H1 (cell line): ENCODE measurements at regions not wholly inside any gene's neighbourhood (a gene's known extent, or its start where the extent isn't known, plus 50 kb on each side); places are given as distances from the start of the nearest gene placed in this dataset.

Source experiments
- CTCF ChIA-PET: fragments of 300-600 bp; sonication (Branson Sonifier 250); formaldehyde crosslinking; loops from one replicate; lab custom pipeline; 2021; ENCODE audit not compliant: partially characterized antibody; lab: Charles Lee
- POLR2A ChIA-PET: fragments of 300-600 bp; sonication (Branson Sonifier 250); formaldehyde crosslinking; loops from one replicate; lab custom pipeline; 2021; ENCODE audit warnings: inconsistent platforms; ENCODE audit not compliant: partially characterized antibody; lab: Charles Lee
- DNase-seq, 2 experiments: peaks; one replicate each; pipeline versions ENCODE4 v3.0.0 to v3.0.0-alpha.2; 2010 to 2022; ENCODE audit warnings: low spot score in 2 of 2, low read depth in 1 of 2, mixed read lengths in 1 of 2
- FAIRE-seq: peaks from 2 replicates; lab custom pipeline; 2011; peaks lifted over from hg19 to GRCh38; lab: Jason Lieb, UNC
- H2AFZ ChIP-seq: 2 replicates; pipeline ENCODE4 v1.8.1; 2012; ENCODE audit warnings: low read length, inconsistent platforms
- H2AK5ac ChIP-seq: 2 replicates; pipeline ENCODE4 v1.6.1; 2013; ENCODE audit warnings: low read depth, low read length
- H2BK120ac ChIP-seq: replicated peaks from 2 replicates; pipeline ENCODE3; 2013; ENCODE audit warnings: low read depth, low read length, inconsistent platforms
- H2BK12ac ChIP-seq: 2 replicates; pipeline ENCODE4 v1.6.1; 2013; ENCODE audit warnings: low read depth, low read length
- H2BK15ac ChIP-seq: 2 replicates; pipeline ENCODE4 v1.6.1; 2013; ENCODE audit warnings: low read length
- H2BK20ac ChIP-seq: 2 replicates; pipeline ENCODE4 v1.6.1; 2013; ENCODE audit warnings: low read length
- H2BK5ac ChIP-seq: 2 replicates; pipeline ENCODE4 v1.6.1; 2013; ENCODE audit warnings: low read depth, low read length
- H3K14ac ChIP-seq: 2 replicates; pipeline ENCODE4 v1.6.1; 2013; ENCODE audit warnings: inconsistent platforms; ENCODE audit not compliant: insufficient read length
- H3K18ac ChIP-seq: 2 replicates; pipeline ENCODE4 v1.6.1; 2013; ENCODE audit warnings: low read length; ENCODE audit errors: extremely low read depth
- H3K23ac ChIP-seq: 2 replicates; pipeline ENCODE4 v1.6.1; 2013; ENCODE audit warnings: inconsistent platforms; ENCODE audit not compliant: insufficient read length
- H3K23me2 ChIP-seq: 2 replicates; pipeline ENCODE4 v1.6.1; 2013; ENCODE audit warnings: low read depth, low read length
- H3K27ac ChIP-seq: 2 replicates; pipeline ENCODE4 v1.6.1; 2011; ENCODE audit warnings: low read depth, low read length, inconsistent platforms
- H3K27me3 ChIP-seq, 4 experiments: replicated peaks in 1 of 4; 1 replicate in 1 of 4; 2 replicates in 3 of 4; pipeline versions ENCODE4 v1.6.1 to v1.8.1; 2011 to 2013; ENCODE audit warnings: low read length in 3 of 4, mild to moderate bottlenecking in 3 of 4, inconsistent platforms in 2 of 4, mixed read lengths in 2 of 4, moderate library complexity in 1 of 4; ENCODE audit not compliant: control insufficient read depth in 3 of 4, insufficient read depth in 3 of 4; ENCODE audit errors: extremely low read depth in 1 of 4
- H3K36me3 ChIP-seq, 4 experiments: 2 replicates each; pipeline versions ENCODE4 v1.6.1 to v1.8.1; 2011 to 2013; ENCODE audit warnings: mild to moderate bottlenecking in 4 of 4, low read length in 3 of 4, moderate library complexity in 2 of 4, control low read depth in 1 of 4, inconsistent platforms in 1 of 4; ENCODE audit not compliant: insufficient read depth in 4 of 4, control insufficient read depth in 2 of 4
- H3K4ac ChIP-seq: replicated peaks from 2 replicates; pipeline ENCODE3; 2013; ENCODE audit warnings: low read length, low read depth, mixed read lengths, inconsistent platforms; ENCODE audit not compliant: insufficient read length
- H3K4me1 ChIP-seq, 4 experiments: replicated peaks in 1 of 4; 1 replicate in 1 of 4; 2 replicates in 3 of 4; pipeline versions ENCODE4 v1.6.1 to v1.8.1; 2011 to 2013; ENCODE audit warnings: low read length in 3 of 4, inconsistent platforms in 2 of 4, mixed read lengths in 1 of 4; ENCODE audit not compliant: insufficient read depth in 4 of 4, control insufficient read depth in 3 of 4
- H3K4me2 ChIP-seq, 2 experiments: 2 replicates each; pipeline versions ENCODE4 v1.6.1 to v1.8.1; 2011 to 2013; ENCODE audit warnings: low read depth in 2 of 2, low read length in 2 of 2, control low read depth in 1 of 2, inconsistent platforms in 1 of 2, mild to moderate bottlenecking in 1 of 2; ENCODE audit not compliant: insufficient read depth in 1 of 2
- H3K4me3 ChIP-seq, 4 experiments: fragments of 200-600, 300-600 bp in 1 of 4; sonication (generic), shearing (Covaris generic), sonication (Bioruptor Twin) in 1 of 4; 2 replicates each; pipeline versions ENCODE4 v1.5.1 to v1.8.1; 2011 to 2016; ENCODE audit warnings: low read length in 4 of 4, low read depth in 3 of 4, control low read depth in 2 of 4, inconsistent platforms in 2 of 4, mild to moderate bottlenecking in 2 of 4, mixed read lengths in 1 of 4, moderate library complexity in 1 of 4; ENCODE audit not compliant: insufficient read depth in 2 of 4; ENCODE audit errors: extremely low read depth in 1 of 4
- H3K56ac ChIP-seq: replicated peaks from 2 replicates; pipeline ENCODE3; 2013; ENCODE audit warnings: low read depth, mild to moderate bottlenecking, mixed read lengths, low read length, inconsistent platforms; ENCODE audit not compliant: insufficient read length
- H3K79me1 ChIP-seq: 2 replicates; pipeline ENCODE4 v1.6.1; 2013; ENCODE audit warnings: low read depth, low read length, control low read depth
- H3K79me2 ChIP-seq, 2 experiments: 2 replicates each; pipeline versions ENCODE4 v1.6.1 to v1.8.1; 2012 to 2013; ENCODE audit warnings: low read length in 2 of 2, mild to moderate bottlenecking in 2 of 2, inconsistent platforms in 1 of 2; ENCODE audit not compliant: insufficient read depth in 2 of 2, control insufficient read depth in 1 of 2
- H3K9ac ChIP-seq, 4 experiments: replicated peaks in 1 of 4; 1 replicate in 1 of 4; 2 replicates in 3 of 4; pipeline versions ENCODE4 v1.6.1 to v1.8.1; 2011 to 2013; ENCODE audit warnings: low read depth in 3 of 4, low read length in 3 of 4, control low read depth in 2 of 4, mild to moderate bottlenecking in 2 of 4, moderate library complexity in 2 of 4, inconsistent platforms in 1 of 4; ENCODE audit errors: extremely low read depth in 1 of 4
- H3K9me3 ChIP-seq, 2 experiments: 2 replicates each; pipeline versions ENCODE4 v1.6.1 to v1.8.1; 2012 to 2013; ENCODE audit warnings: mild to moderate bottlenecking in 2 of 2, moderate library complexity in 2 of 2, control low read depth in 1 of 2, inconsistent platforms in 1 of 2, low read depth in 1 of 2, low read length in 1 of 2, mixed read lengths in 1 of 2; ENCODE audit not compliant: insufficient read depth in 2 of 2
- H4K20me1 ChIP-seq, 2 experiments: replicated peaks in 1 of 2; 2 replicates each; pipeline versions ENCODE3 to v1.8.1; 2011 to 2013; ENCODE audit warnings: inconsistent platforms in 2 of 2, low read length in 2 of 2, mild to moderate bottlenecking in 1 of 2; ENCODE audit not compliant: insufficient read depth in 2 of 2, control insufficient read depth in 1 of 2
- H4K5ac ChIP-seq: 2 replicates; pipeline ENCODE4 v1.6.1; 2013; ENCODE audit warnings: low read length, low read depth, mixed read lengths, inconsistent platforms; ENCODE audit not compliant: insufficient read length
- H4K8ac ChIP-seq: 2 replicates; pipeline ENCODE4 v1.8.0; 2013; ENCODE audit warnings: mild to moderate bottlenecking, moderate library complexity, low read length, inconsistent platforms; ENCODE audit not compliant: insufficient read depth; ENCODE audit errors: extremely low read depth
- H4K91ac ChIP-seq: replicated peaks from 2 replicates; pipeline ENCODE3; 2013; ENCODE audit warnings: low read length, mixed read lengths, inconsistent platforms; ENCODE audit not compliant: insufficient read length
- BACH1 ChIP-seq: IDR thresholded peaks from 2 replicates; pipeline ENCODE4 v1.6.1; 2012; ENCODE audit warnings: low read length, improper control_type of control experiment
- CBX5 ChIP-seq: fragments of 300-800, 300-1000 bp; sonication (generic); IDR thresholded peaks from 2 replicates; pipeline ENCODE4 v1.7.1; 2016; ENCODE audit warnings: antibody characterized with exemption, low read length, low read depth
- EZH2 ChIP-seq: fragments of 200-600 bp; sonication (generic); IDR thresholded peaks from 2 replicates; pipeline ENCODE4 v1.7.1; 2012; ENCODE audit warnings: low read depth, mild to moderate bottlenecking, moderate library complexity, low read length, inconsistent platforms; ENCODE audit not compliant: severe bottlenecking
- HDAC6 ChIP-seq: IDR thresholded peaks from one replicate; pipeline ENCODE4 v1.7.1; 2012; ENCODE audit warnings: low read depth, mild to moderate bottlenecking, inconsistent platforms, low read length, moderate library complexity
- RAD21 ChIP-seq, 2 experiments: IDR thresholded peaks in 1 of 2; conservative IDR thresholded peaks in 1 of 2; 2 replicates each; pipeline ENCODE4 v1.6.1; 2011; ENCODE audit warnings: low read depth in 2 of 2, low read length in 2 of 2, improper control_type of control experiment in 1 of 2, inconsistent platforms in 1 of 2, mild to moderate bottlenecking in 1 of 2, moderate library complexity in 1 of 2
- SAP30 ChIP-seq: fragments of 300-600 bp; sonication (generic); IDR thresholded peaks from 2 replicates; pipeline ENCODE4 v1.7.1; 2012; ENCODE audit warnings: low read length, moderate library complexity, mild to moderate bottlenecking, inconsistent platforms; ENCODE audit not compliant: insufficient read depth, insufficient replicate concordance
- SIX5 ChIP-seq: IDR thresholded peaks from 2 replicates; pipeline ENCODE4 v1.6.1; 2011; ENCODE audit warnings: mild to moderate bottlenecking, low read depth, low read length
- TCF12 ChIP-seq: IDR thresholded peaks from 2 replicates; pipeline ENCODE4 v1.6.1; 2011; ENCODE audit warnings: low read depth, mild to moderate bottlenecking, low read length
- USF2 ChIP-seq: IDR thresholded peaks from 2 replicates; pipeline ENCODE4 v1.6.1; 2011; ENCODE audit warnings: low read length, improper control_type of control experiment
- YY1 ChIP-seq: IDR thresholded peaks from 2 replicates; pipeline ENCODE4 v1.6.1; 2011; ENCODE audit warnings: low read depth, mild to moderate bottlenecking, low read length
- WGBS, 2 experiments: shearing (Covaris generic) in 1 of 2; methylation state at CpG; one replicate each; pipeline versions ENCODE4 v1.1.6 to v1.1.7; 2013 to 2015; ENCODE audit warnings: low lambda C conversion rate in 2 of 2, mixed read lengths in 2 of 2, inconsistent platforms in 1 of 2, low coverage in 1 of 2, missing lambda C conversion rate in 1 of 2; ENCODE audit not compliant: insufficient replicate concordance in 2 of 2, insufficient coverage in 1 of 2, insufficient read length in 1 of 2; ENCODE audit errors: extremely low coverage in 1 of 2, missing lambda C conversion rate in 1 of 2; 5-methylcytosine and 5-hydroxymethylcytosine counted together

- Histone ChIP-seq H3K27ac (peak overlapping the region; percentile 80; the same call in 1 of the 2 replicates), H2BK20ac (peak overlapping the region; percentile 3; the same call in 1 of the 2 replicates), H3K14ac (no peak overlapping the region), H4K91ac (peak overlapping the region; percentile 80), H3K18ac (peak overlapping the region; percentile 9; the same call in 1 of the 2 replicates), H3K4me2 (peak overlapping the region in 1 of 2 experiments; percentile 43; a peak in 2 of 4 replicates), H3K79me2 (no peaks in the 10 kb centered on the region), H3K56ac (peak overlapping the region; percentile 1), H2AFZ (no peak overlapping the region), H3K27me3 (no peaks in the 10 kb centered on the region), H3K4ac (peak overlapping the region; percentile 10), H2BK12ac (0 out of 2 replicates have a peak overlapping the region, but pooled peaks have one; percentile 32), H2BK5ac (peak overlapping the region; percentile 92; the same call in 1 of the 2 replicates), H3K23me2 (no peaks in the 10 kb centered on the region; the same call in 1 of the 2 replicates), H3K9me3 (no peaks in the 10 kb centered on the region; a peak in 1 of 4 replicates), H3K4me1 (peaks cover 3 to 10% (median 8%) of the 10 kb centered on the region in 4 experiments; a peak in 6 of 7 replicates), H2AK5ac (peak overlapping the region; percentile 5; the same call in 1 of the 2 replicates), H3K23ac (no peak overlapping the region), H3K36me3 (no peaks in the 10 kb centered on the region; a peak in 1 of 8 replicates), H4K8ac (no peak overlapping the region), H2BK15ac (no peak overlapping the region), H3K79me1 (no peaks in the 10 kb centered on the region), H3K4me3 (peak overlapping the region in 1 of 4 experiments; percentile 13; a peak in 1 of 8 replicates), H4K5ac (peak overlapping the region; percentile 55), H4K20me1 (no peaks in the 10 kb centered on the region), H2BK120ac (peak overlapping the region; percentile 34), H3K9ac (no peak overlapping the region)
- ChIA-PET POLR2A (interaction anchor here (2.4 kb wide), 1 partner anchor 11 kb away, joined by 8 read pairs; no protein-coding TSS in a partner anchor), CTCF (interaction anchor here (0.7 to 0.8 kb wide), 2 partner anchors 11 to 74 kb away, joined by 3 read pairs; no protein-coding TSS in a partner anchor)
- DNase-seq (no peak), FAIRE-seq (peak; percentile 19)
- 49% methylated on average over 6 of the region's 6 CpGs; no CpG with 5 or more reads in 1 of the 2 experiments for WGBS, 2 experiments
- no peak for TF ChIP-seq USF2
- TF ChIP-seq BACH1 = no peak
- no peak for TF ChIP-seq RAD21 (IDR thresholded peaks at IDR 0.05 in 1 of 2, conservative IDR thresholded peaks at IDR 0.05 in 1 of 2; ENCODE audit: low read depth in 2 of 2, low read length in 2 of 2)
- no peak for TF ChIP-seq SIX5
- TF ChIP-seq EZH2 = no peak
- no peak for TF ChIP-seq TCF12
- TF ChIP-seq HDAC6 = no peak
- no peak for TF ChIP-seq SAP30
- no peak; the same call in 1 of the 2 replicates for TF ChIP-seq YY1
- TF ChIP-seq CBX5 = no peak
Measured at GRCh38 chr4:181950372-181951127, 292.7 kb upstream of the TENM3 start.
